HEK293 (cell line): ENCODE measurements at regions not wholly inside any gene's neighbourhood (a gene's known extent, or its start where the extent isn't known, plus 50 kb on each side); places are given as distances from the start of the nearest gene placed in this dataset.
A peak's percentile ranks its signal among the peaks of the same experiment; 100 is the strongest.

Source experiments
- CTCF ChIA-PET: fragments of 350-600 bp; formaldehyde crosslinking; extraction: SDS; loops from one replicate; lab custom pipeline; 2021; ENCODE audit warnings: antibody characterized with exemption; lab: Yijun Ruan, JAX
- POLR2A ChIA-PET: fragments of 300-600 bp; formaldehyde crosslinking; extraction: SDS; loops from one replicate; lab custom pipeline; 2020; ENCODE audit warnings: antibody characterized with exemption, inconsistent platforms; lab: Yijun Ruan, JAX
- H3K27ac ChIP-seq: fragments of 200-500 bp; sonication (Bioruptor generic); 2 replicates; pipeline ENCODE4 v1.5.1; 2014; ENCODE audit warnings: low read depth, low read length, control low read depth, inconsistent platforms; ENCODE audit errors: extremely low read depth
- H3K36me3 ChIP-seq, 2 experiments: fragments of 200-500 bp in 1 of 2; sonication (Bioruptor generic) in 1 of 2; 1 replicate in 1 of 2; 2 replicates in 1 of 2; pipeline ENCODE4 v1.5.1; 2014 to 2017; ENCODE audit warnings: inconsistent platforms in 2 of 2, low read length in 2 of 2; ENCODE audit not compliant: control insufficient read depth in 2 of 2, insufficient read depth in 1 of 2
- H3K4me1 ChIP-seq: fragments of 200-500 bp; sonication (Bioruptor generic); 2 replicates; pipeline ENCODE4 v1.5.1; 2014; ENCODE audit warnings: mild to moderate bottlenecking, low read length, inconsistent platforms; ENCODE audit not compliant: control insufficient read depth, insufficient read depth
- H3K4me3 ChIP-seq: 2 replicates; pipeline ENCODE4 v1.5.1; 2011; ENCODE audit warnings: low read depth, mild to moderate bottlenecking, control low read depth, low read length, moderate library complexity
- H3K9me3 ChIP-seq: fragments of 200-500 bp; sonication (Bioruptor generic); 2 replicates; pipeline ENCODE4 v1.5.1; 2014; ENCODE audit warnings: low read depth, low read length, inconsistent platforms; ENCODE audit not compliant: control insufficient read depth, insufficient read depth
- BCL11B ChIP-seq: fragments of 450-650 bp; formaldehyde crosslinking; IDR thresholded peaks from 2 replicates; pipeline ENCODE4 v1.5.1; 2016; ENCODE audit warnings: low read depth, missing biosample characterization, missing genetic modification characterization
- CTCF ChIP-seq: fragments of 450-650 bp; formaldehyde crosslinking; IDR thresholded peaks from 2 replicates; pipeline ENCODE4 v1.5.1; 2016; ENCODE audit warnings: missing biosample characterization, missing genetic modification characterization
- HOXC10 ChIP-seq: sonication (generic); formaldehyde crosslinking; IDR thresholded peaks from 2 replicates; pipeline ENCODE4 v1.8.1; 2023; ENCODE audit warnings: mild to moderate bottlenecking, missing genetic modification reagents
- MEIS1 ChIP-seq: sonication (generic); formaldehyde crosslinking; IDR thresholded peaks from 2 replicates; pipeline ENCODE4 v1.8.1; 2022; ENCODE audit warnings: missing genetic modification reagents, mild to moderate bottlenecking, borderline replicate concordance
- OVOL3 ChIP-seq: fragments of 450-650 bp; formaldehyde crosslinking; IDR thresholded peaks from 2 replicates; pipeline ENCODE4 v1.5.1; 2016; ENCODE audit warnings: missing biosample characterization, missing genetic modification characterization
- PATZ1 ChIP-seq: fragments of 450-650 bp; formaldehyde crosslinking; IDR thresholded peaks from 2 replicates; pipeline ENCODE4 v1.5.1; 2016; ENCODE audit warnings: missing biosample characterization, missing genetic modification characterization
- PRDM1 ChIP-seq: fragments of 450-650 bp; formaldehyde crosslinking; IDR thresholded peaks from 2 replicates; pipeline ENCODE4; 2016; ENCODE audit warnings: missing biosample characterization, missing genetic modification characterization
- PRDM4 ChIP-seq: fragments of 450-650 bp; formaldehyde crosslinking; IDR thresholded peaks from 2 replicates; pipeline ENCODE4 v1.5.1; 2017; ENCODE audit warnings: missing biosample characterization, missing genetic modification characterization
- REPIN1 ChIP-seq: fragments of 450-650 bp; formaldehyde crosslinking; IDR thresholded peaks from 2 replicates; pipeline ENCODE4 v1.5.1; 2017; ENCODE audit warnings: missing biosample characterization, missing genetic modification characterization, low read depth
- YY2 ChIP-seq: fragments of 450-650 bp; formaldehyde crosslinking; IDR thresholded peaks from 2 replicates; pipeline ENCODE4 v1.5.1; 2016; ENCODE audit warnings: missing biosample characterization, missing genetic modification characterization
- ZFP3 ChIP-seq: fragments of 450-650 bp; formaldehyde crosslinking; IDR thresholded peaks from 2 replicates; pipeline ENCODE4 v1.5.1; 2016; ENCODE audit warnings: low read depth, missing biosample characterization, missing genetic modification characterization
- ZNF221 ChIP-seq: fragments of 450-650 bp; formaldehyde crosslinking; IDR thresholded peaks from 2 replicates; pipeline ENCODE4 v1.5.1; 2017; ENCODE audit warnings: missing biosample characterization, missing genetic modification characterization, borderline replicate concordance
- ZNF23 ChIP-seq: fragments of 450-650 bp; formaldehyde crosslinking; IDR thresholded peaks from 2 replicates; pipeline ENCODE4 v1.5.1; 2016; ENCODE audit warnings: missing biosample characterization, missing genetic modification characterization, borderline replicate concordance
- ZNF266 ChIP-seq: fragments of 450-650 bp; formaldehyde crosslinking; IDR thresholded peaks from 2 replicates; pipeline ENCODE4 v1.5.1; 2016; ENCODE audit warnings: missing biosample characterization, missing genetic modification characterization, low read depth
- ZNF341 ChIP-seq: fragments of 450-650 bp; formaldehyde crosslinking; IDR thresholded peaks from 2 replicates; pipeline ENCODE4; 2016; ENCODE audit warnings: low read depth, missing biosample characterization, missing genetic modification characterization
- ZNF404 ChIP-seq: fragments of 450-650 bp; formaldehyde crosslinking; IDR thresholded peaks from 2 replicates; pipeline ENCODE4 v1.5.1; 2017; ENCODE audit warnings: missing biosample characterization, missing genetic modification characterization
- ZNF48 ChIP-seq: fragments of 450-650 bp; formaldehyde crosslinking; IDR thresholded peaks from 2 replicates; pipeline ENCODE4 v1.5.1; 2016; ENCODE audit warnings: missing biosample characterization, missing genetic modification characterization
- ZNF558 ChIP-seq: fragments of 450-650 bp; formaldehyde crosslinking; IDR thresholded peaks from 2 replicates; pipeline ENCODE4 v1.5.1; 2016; ENCODE audit warnings: missing biosample characterization, missing genetic modification characterization
- ZNF596 ChIP-seq: fragments of 450-650 bp; IDR thresholded peaks from 2 replicates; pipeline ENCODE4 v1.5.0; 2018; ENCODE audit warnings: missing biosample characterization, mild to moderate bottlenecking, missing genetic modification characterization, moderate library complexity
- ZNF654 ChIP-seq: fragments of 450-650 bp; formaldehyde crosslinking; IDR thresholded peaks from 2 replicates; pipeline ENCODE4 v1.5.1; 2016; ENCODE audit warnings: low read depth, missing biosample characterization, missing genetic modification characterization
- ZNF660 ChIP-seq: fragments of 450-650 bp; IDR thresholded peaks from 2 replicates; pipeline ENCODE4 v1.5.1; 2018; ENCODE audit warnings: missing biosample characterization, mild to moderate bottlenecking, missing genetic modification characterization
- ZNF704 ChIP-seq: fragments of 450-650 bp; formaldehyde crosslinking; IDR thresholded peaks from 2 replicates; pipeline ENCODE4 v1.5.1; 2016; ENCODE audit warnings: missing biosample characterization, missing genetic modification characterization
- ZNF791 ChIP-seq: fragments of 450-650 bp; formaldehyde crosslinking; IDR thresholded peaks from 2 replicates; pipeline ENCODE4 v1.5.1; 2016; ENCODE audit warnings: missing biosample characterization, missing genetic modification characterization
- TF ChIP-seq, protein P1 (sequence below): fragments of 450-650 bp; formaldehyde crosslinking; IDR thresholded peaks from 2 replicates; pipeline ENCODE4 v1.5.1; 2016; ENCODE audit warnings: missing biosample characterization, missing genetic modification characterization

- no peak overlapping the region for H3K4me3 ChIP-seq
- no peak overlapping the region for H3K27ac ChIP-seq
- H3K9me3 ChIP-seq = no peaks in the 10 kb centered on the region
- CTCF ChIA-PET = interaction anchor here (0.6 to 5.1 kb wide), 9 partner anchors 8 to 259 kb away, joined by 3 to 38 read pairs (median 3); no protein-coding TSS in a partner anchor
- no peaks in the 10 kb centered on the region for H3K4me1 ChIP-seq
- TF ChIP-seq ZNF791 (tag by site-specific recombination) (no peak), REPIN1 (tag by site-specific recombination) (no peak), ZNF341 (tag by site-specific recombination) (no peak), YY2 (tag by site-specific recombination) (no peak)
- POLR2A ChIA-PET = no interaction called here
- no peaks in the 10 kb centered on the region for H3K36me3 ChIP-seq
These were observed 56.6 kb upstream of the BEX4 start for GRCh38 chrX:103158317-103158621.

GRCh38 chrX:103157496-103158316 is 57.2 kb upstream of the BEX4 start:
- no peaks in the 10 kb centered on the region for H3K36me3 ChIP-seq
- H3K27ac ChIP-seq = no peak overlapping the region
- POLR2A ChIA-PET = no interaction called here
- peak; percentile 24; the same call in 1 of the 2 replicates for TF ChIP-seq PRDM1 (tag by site-specific recombination)
- no peak for TF ChIP-seq REPIN1 (tag by site-specific recombination)
- TF ChIP-seq MEIS1 (CRISPR knock-in tag) = no peak
- no peak for TF ChIP-seq ZNF221 (tag by site-specific recombination)
- TF ChIP-seq ZNF558 (tag by site-specific recombination) = no peak
- no peak for TF ChIP-seq ZFP3 (tag by site-specific recombination)
- TF ChIP-seq HOXC10 (CRISPR knock-in tag) = no peak
- TF ChIP-seq BCL11B (tag by site-specific recombination) = no peak
- TF ChIP-seq PATZ1 (tag by site-specific recombination) = no peak
- TF ChIP-seq ZNF23 (tag by site-specific recombination) = no peak
- TF ChIP-seq, protein P1, sequence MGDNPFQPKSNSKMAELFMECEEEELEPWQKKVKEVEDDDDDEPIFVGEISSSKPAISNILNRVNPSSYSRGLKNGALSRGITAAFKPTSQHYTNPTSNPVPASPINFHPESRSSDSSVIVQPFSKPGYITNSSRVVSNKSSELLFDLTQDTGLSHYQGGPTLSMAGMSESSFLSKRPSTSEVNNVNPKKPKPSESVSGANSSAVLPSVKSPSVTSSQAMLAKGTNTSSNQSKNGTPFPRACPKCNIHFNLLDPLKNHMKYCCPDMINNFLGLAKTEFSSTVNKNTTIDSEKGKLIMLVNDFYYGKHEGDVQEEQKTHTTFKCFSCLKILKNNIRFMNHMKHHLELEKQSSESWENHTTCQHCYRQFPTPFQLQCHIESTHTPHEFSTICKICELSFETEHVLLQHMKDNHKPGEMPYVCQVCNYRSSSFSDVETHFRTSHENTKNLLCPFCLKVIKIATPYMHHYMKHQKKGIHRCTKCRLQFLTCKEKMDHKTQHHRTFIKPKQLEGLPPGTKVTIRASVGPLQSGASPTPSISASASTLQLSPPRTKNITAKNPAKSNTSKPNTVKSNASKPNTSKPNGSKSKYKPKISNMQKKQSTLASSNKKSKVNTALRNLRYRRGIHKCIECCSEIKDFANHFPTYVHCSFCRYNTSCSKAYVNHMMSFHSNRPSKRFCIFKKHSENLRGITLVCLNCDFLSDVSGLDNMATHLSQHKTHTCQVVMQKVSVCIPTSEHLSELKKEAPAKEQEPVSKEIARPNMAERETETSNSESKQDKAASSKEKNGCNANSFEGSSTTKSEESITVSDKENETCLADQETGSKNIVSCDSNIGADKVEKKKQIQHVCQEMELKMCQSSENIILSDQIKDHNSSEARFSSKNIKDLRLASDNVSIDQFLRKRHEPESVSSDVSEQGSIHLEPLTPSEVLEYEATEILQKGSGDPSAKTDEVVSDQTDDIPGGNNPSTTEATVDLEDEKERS (tag by site-specific recombination) = no peak
- TF ChIP-seq ZNF404 (tag by site-specific recombination) = no peak
- no peak for TF ChIP-seq ZNF48 (tag by site-specific recombination)
- TF ChIP-seq ZNF654 (tag by site-specific recombination) = peak; percentile 71
- no peak for TF ChIP-seq OVOL3 (tag by site-specific recombination)
- TF ChIP-seq PRDM4 (tag by site-specific recombination) = no peak
- no peak for TF ChIP-seq ZNF596 (tag by site-specific recombination)
- 0 out of 2 replicates have a peak, but pooled peaks have one; percentile 19 for TF ChIP-seq ZNF660 (tag by site-specific recombination)
- TF ChIP-seq ZNF704 = no peak
- TF ChIP-seq CTCF (tag by site-specific recombination) = no peak
- no peak for TF ChIP-seq ZNF266 (tag by site-specific recombination)

More at GRCh38 chrX:103157496-103158316, 57.2 kb upstream of the BEX4 start:
- H3K4me1 ChIP-seq = no peaks in the 10 kb centered on the region
- no peaks in the 10 kb centered on the region for H3K9me3 ChIP-seq
- H3K4me3 ChIP-seq = no peak overlapping the region
- CTCF ChIA-PET = interaction anchor here (0.6 to 5.1 kb wide), 12 partner anchors 9 to 258 kb away, joined by 3 to 38 read pairs (median 3); no protein-coding TSS in a partner anchor
